Transverse colon (tissue), 4 donors: ENCODE measurements at regions not wholly inside any gene's neighbourhood (a gene's known extent, or its start where the extent isn't known, plus 50 kb on each side); places are given as distances from the start of the nearest gene placed in this dataset.

Experiments used
- DNase-seq: peaks from one replicate; pipeline ENCODE4 v3.0.0-alpha.2; 2019
- H3K27ac ChIP-seq, 4 donors: fragments of 200-600 bp; sonication (generic); 2 replicates each; pipeline ENCODE4 v1.5.1; 2016 to 2018; ENCODE audit warnings: inconsistent platforms in 4 of 4
- H3K27me3 ChIP-seq: fragments of 200-600 bp; sonication (generic); 2 replicates; pipeline ENCODE4 v1.5.1; 2017; ENCODE audit warnings: inconsistent platforms
- H3K36me3 ChIP-seq, 4 donors: fragments of 200-600 bp; sonication (generic); 2 replicates each; pipeline ENCODE4 v1.5.1; 2017 to 2019; ENCODE audit warnings: inconsistent platforms in 4 of 4
- H3K4me1 ChIP-seq, 4 donors: fragments of 200-600 bp; sonication (generic); 2 replicates each; pipeline ENCODE4 v1.5.1; 2017 to 2020; ENCODE audit warnings: inconsistent platforms in 4 of 4
- H3K4me3 ChIP-seq, 4 donors: fragments of 200-600 bp; sonication (generic); 1 replicate in 1 of 4; 2 replicates in 3 of 4; pipeline versions ENCODE4 v1.5.1 to v1.6.1; 2017 to 2019; ENCODE audit warnings: inconsistent platforms in 4 of 4
- H3K9me3 ChIP-seq, 2 donors: fragments of 200-600 bp; sonication (generic); 2 replicates each; pipeline ENCODE4 v1.5.1; 2017 to 2019; ENCODE audit warnings: inconsistent platforms in 2 of 2
- EP300 ChIP-seq: sonication (generic); formaldehyde crosslinking; IDR thresholded peaks from one replicate; pipeline ENCODE4 v1.6.1; 2017; ENCODE audit warnings: antibody characterized with exemption, low read depth
- POLR2A ChIP-seq: fragments of 450-650 bp; IDR thresholded peaks from one replicate; pipeline ENCODE4 v1.6.1; 2016; ENCODE audit warnings: antibody characterized with exemption, mild to moderate bottlenecking, moderate library complexity
- POLR2AphosphoS5 ChIP-seq, 3 donors: sonication (generic); formaldehyde crosslinking; IDR thresholded peaks; one replicate each; pipeline ENCODE4 v1.6.1; 2016; ENCODE audit warnings: antibody characterized with exemption in 3 of 3
- WGBS, 2 donors: methylation state at CpG; one replicate each; pipeline ENCODE4 v1.1.5; 2018; ENCODE audit warnings: low coverage in 1 of 2; 5-methylcytosine and 5-hydroxymethylcytosine counted together
- in situ Hi-C, 4 donors: fragments of 200-750 bp; cut with MboI; loops; one replicate each; pipeline versions ENCODE4 v1.15.0 to v1.15.1; 2017; ENCODE audit warnings: low sequenced_read_pairs in 3 of 4, low pct_ligation_motif_present in 1 of 4, low pct_unique_long_range_greater_than_20kb in 1 of 4
- intact Hi-C: fragments of 100-400 bp; cut with DNase I; formaldehyde crosslinking; loops from one replicate; pipeline ENCODE4 v1.15.1; 2023; ENCODE audit warnings: low total_unique reads
- TF ChIP-seq, protein P1 (sequence below), 5 experiments: fragments of 200-600 bp in 3 of 5; fragments of 450-650 bp in 2 of 5; sonication (generic) in 3 of 5; IDR thresholded peaks; 1 replicate in 2 of 5; 2 replicates in 3 of 5; pipeline ENCODE4 v1.5.1; 2016 to 2017; ENCODE audit warnings: antibody characterized with exemption in 5 of 5, inconsistent platforms in 3 of 5, mild to moderate bottlenecking in 2 of 5, moderate library complexity in 1 of 5

DNA sequence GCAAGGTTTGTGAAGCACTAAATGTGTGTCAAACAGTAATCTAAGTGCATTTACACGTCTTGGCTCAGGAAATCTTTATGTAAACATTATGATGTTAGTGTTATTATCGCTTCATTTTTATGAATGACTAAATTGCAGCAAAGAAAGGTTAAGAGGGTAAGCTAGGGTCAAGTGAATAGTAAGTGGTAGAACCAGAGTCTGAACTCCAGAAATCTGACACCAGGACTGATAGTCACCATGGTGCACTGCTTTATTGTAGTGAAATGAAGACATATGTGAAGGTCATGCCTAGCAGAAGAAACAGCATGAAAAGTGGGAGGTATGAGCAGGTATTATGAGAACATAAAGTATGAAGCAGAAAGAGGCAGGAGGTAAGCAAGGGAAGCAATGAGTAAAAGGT lies 368.7 kb upstream of the TENM4 start:
- no peak for TF ChIP-seq POLR2AphosphoS5 (IDR thresholded peaks at IDR 0.05)
- TF ChIP-seq EP300, result no peak
- TF ChIP-seq, protein P1, sequence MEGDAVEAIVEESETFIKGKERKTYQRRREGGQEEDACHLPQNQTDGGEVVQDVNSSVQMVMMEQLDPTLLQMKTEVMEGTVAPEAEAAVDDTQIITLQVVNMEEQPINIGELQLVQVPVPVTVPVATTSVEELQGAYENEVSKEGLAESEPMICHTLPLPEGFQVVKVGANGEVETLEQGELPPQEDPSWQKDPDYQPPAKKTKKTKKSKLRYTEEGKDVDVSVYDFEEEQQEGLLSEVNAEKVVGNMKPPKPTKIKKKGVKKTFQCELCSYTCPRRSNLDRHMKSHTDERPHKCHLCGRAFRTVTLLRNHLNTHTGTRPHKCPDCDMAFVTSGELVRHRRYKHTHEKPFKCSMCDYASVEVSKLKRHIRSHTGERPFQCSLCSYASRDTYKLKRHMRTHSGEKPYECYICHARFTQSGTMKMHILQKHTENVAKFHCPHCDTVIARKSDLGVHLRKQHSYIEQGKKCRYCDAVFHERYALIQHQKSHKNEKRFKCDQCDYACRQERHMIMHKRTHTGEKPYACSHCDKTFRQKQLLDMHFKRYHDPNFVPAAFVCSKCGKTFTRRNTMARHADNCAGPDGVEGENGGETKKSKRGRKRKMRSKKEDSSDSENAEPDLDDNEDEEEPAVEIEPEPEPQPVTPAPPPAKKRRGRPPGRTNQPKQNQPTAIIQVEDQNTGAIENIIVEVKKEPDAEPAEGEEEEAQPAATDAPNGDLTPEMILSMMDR (IDR thresholded peaks at IDR 0.05), result no peak
- TF ChIP-seq POLR2A, result no peak
- intact Hi-C loops, result no loop called here
- no peaks in the 10 kb centered on the region for H3K4me1 ChIP-seq
- H3K27me3 ChIP-seq, result no peaks in the 10 kb centered on the region
- H3K9me3 ChIP-seq, result no peaks in the 10 kb centered on the region
- no peak overlapping the region for H3K4me3 ChIP-seq
- no peak overlapping the region for H3K27ac ChIP-seq
- in situ Hi-C loops, result no loop called here
- DNase-seq, result no peak
- 14 to 22% methylated on average over 2 of the region's 2 CpGs for WGBS, 2 donors
- H3K36me3 ChIP-seq, result no peaks in the 10 kb centered on the region

DNA sequence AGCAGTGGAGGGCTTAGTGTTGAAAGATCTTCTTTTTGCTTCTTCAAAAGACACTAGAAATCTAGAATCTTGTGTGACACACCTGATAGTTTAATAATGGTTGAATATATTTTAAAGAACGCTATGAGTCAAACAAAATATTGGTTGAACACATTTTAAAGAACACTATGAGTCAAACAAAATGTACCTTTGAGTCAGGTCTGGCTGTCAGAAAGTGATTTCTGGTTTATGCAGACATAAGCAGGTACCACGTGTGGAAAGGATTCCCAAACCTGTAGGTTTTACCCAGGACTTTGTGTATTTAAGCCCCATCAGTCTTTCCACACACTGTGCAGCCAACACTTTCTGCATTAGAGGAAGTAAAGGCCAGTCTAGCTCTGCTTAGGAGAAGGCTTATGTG lies 366.7 kb upstream of the TENM4 start:
- WGBS, 2 donors, result 72 to 76% methylated on average over 2 of the region's 2 CpGs
- DNase-seq, result no peak
- no peaks in the 10 kb centered on the region for H3K27me3 ChIP-seq
- intact Hi-C loops, result no loop called here
- TF ChIP-seq POLR2AphosphoS5 (IDR thresholded peaks at IDR 0.05), result no peak
- no peak for TF ChIP-seq POLR2A
- TF ChIP-seq, protein P1 (IDR thresholded peaks at IDR 0.05), result no peak
- H3K4me1 ChIP-seq, result no peaks in the 10 kb centered on the region
- H3K9me3 ChIP-seq, result no peaks in the 10 kb centered on the region
- H3K4me3 ChIP-seq, result no peak overlapping the region
- H3K36me3 ChIP-seq, result no peaks in the 10 kb centered on the region
- H3K27ac ChIP-seq, result no peak overlapping the region
- in situ Hi-C loops, result no loop called here

DNA sequence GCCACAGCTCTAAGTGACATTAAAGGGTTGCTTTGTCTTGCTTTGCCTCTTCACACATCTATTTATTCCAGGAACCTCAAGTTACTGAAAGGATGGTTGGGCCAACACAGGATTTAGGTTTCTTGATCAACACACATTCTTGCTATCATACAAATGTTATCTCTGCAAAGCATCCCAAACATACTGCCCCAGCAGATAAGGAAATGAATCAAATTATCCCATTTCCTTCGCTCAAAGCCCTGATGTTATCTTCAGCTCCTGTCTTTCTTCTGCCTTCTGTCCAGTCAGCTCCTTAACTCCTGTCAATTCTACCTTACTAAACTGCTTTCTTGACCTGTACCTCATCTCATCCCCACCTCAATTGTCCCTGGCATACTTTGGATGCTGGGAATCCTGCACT lies 355.9 kb upstream of the TENM4 start:
- TF ChIP-seq POLR2AphosphoS5 (IDR thresholded peaks at IDR 0.05) (no peak), EP300 (no peak), POLR2A (no peak)
- TF ChIP-seq, protein P1 (IDR thresholded peaks at IDR 0.05), result no peak

DNA sequence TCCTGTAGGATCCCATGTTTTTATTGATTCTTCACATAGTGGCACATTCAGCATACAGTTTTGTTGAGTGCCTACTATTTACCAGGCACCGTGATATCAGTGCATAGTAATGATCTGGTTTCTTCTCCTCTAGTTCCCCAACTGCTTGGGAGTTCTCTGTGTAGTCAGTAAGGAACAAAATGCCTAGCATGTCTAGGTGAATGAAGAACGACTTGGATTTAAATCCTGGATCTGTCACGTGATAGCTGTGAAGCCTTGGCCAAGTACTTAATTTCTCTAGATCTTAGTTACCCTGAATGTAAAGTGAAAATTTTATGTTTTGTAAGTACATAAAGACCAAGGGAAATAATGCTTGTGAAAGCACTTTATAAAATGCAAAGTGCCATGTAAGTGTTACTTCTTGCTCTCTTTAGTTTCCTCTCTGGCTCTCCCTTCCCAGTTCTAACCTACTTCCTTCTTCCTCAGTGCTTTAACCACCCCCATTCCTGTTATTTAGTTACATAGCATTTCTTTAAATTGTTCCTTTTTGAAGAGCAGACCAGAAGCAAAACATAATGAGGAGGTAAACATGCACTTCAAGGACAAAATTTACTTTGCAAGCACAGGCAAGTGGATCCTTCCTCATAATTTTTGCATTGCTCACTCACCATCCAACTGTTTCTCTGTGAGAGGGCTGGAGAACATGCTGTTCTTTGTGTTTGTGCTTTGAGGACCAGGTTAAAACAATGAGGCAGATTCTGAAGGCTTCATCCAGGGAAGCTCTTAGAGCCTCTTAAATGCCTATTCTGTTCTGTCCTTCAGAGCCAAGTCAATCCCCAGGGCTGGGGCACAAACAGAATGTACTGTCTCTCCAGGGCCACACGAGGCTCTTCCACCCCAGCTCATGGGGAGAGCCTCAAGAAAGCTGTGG lies 353.9 kb upstream of the TENM4 start:
- WGBS, 2 donors, result 70 to 92% methylated on average over 3 to 4 of the region's 4 CpGs
- no peaks in the 10 kb centered on the region for H3K9me3 ChIP-seq
- H3K4me1 ChIP-seq, result no peaks in the 10 kb centered on the region
- intact Hi-C loops, result no loop called here
- no peak overlapping the region for H3K27ac ChIP-seq
- DNase-seq, result no peak
- no peaks in the 10 kb centered on the region for H3K27me3 ChIP-seq
- TF ChIP-seq POLR2A (no peak), EP300 (no peak)
- TF ChIP-seq, protein P1 (IDR thresholded peaks at IDR 0.05), result no peak
- in situ Hi-C loops, result no loop called here
- H3K4me3 ChIP-seq, result no peak overlapping the region
- H3K36me3 ChIP-seq, result no peaks in the 10 kb centered on the region

More for the DNA sequence above, 355.9 kb upstream of the TENM4 start:
- H3K4me1 ChIP-seq, result no peaks in the 10 kb centered on the region
- H3K36me3 ChIP-seq, result no peaks in the 10 kb centered on the region
- no peak overlapping the region for H3K4me3 ChIP-seq
- WGBS, 2 donors, result 90 to 100% methylated on average over 1 of the region's 1 CpG
- H3K27me3 ChIP-seq, result no peaks in the 10 kb centered on the region
- intact Hi-C loops (no loop called here), in situ Hi-C loops (no loop called here)
- no peak overlapping the region for H3K27ac ChIP-seq
- DNase-seq, result no peak
- H3K9me3 ChIP-seq, result no peaks in the 10 kb centered on the region
